Fibroblast of pulmonary artery (primary cell): ENCODE measurements at regions not wholly inside any gene's neighbourhood (a gene's known extent, or its start where the extent isn't known, plus 50 kb on each side); places are given as distances from the start of the nearest gene placed in this dataset.
"Not testable (repeated sequence)": the region's sequence is repeated elsewhere in the genome, so short reads cannot be mapped to it uniquely, and the experiment has no call there.

Experiments
- DNase-seq: peaks from one replicate; pipeline ENCODE4 v3.0.0-alpha.2; 2010; ENCODE audit warnings: low read depth
- H3K4me3 ChIP-seq: replicated peaks from 2 replicates; pipeline ENCODE4 v1.5.1; 2011; ENCODE audit warnings: low read depth, mild to moderate bottlenecking, control low read depth, low read length, moderate library complexity
- TF ChIP-seq, protein P1 (sequence below): IDR thresholded peaks from 2 replicates; pipeline ENCODE4 v1.5.1; 2011; ENCODE audit warnings: mild to moderate bottlenecking, control low read depth, low read length, inconsistent platforms; ENCODE audit errors: missing control alignments

DNA sequence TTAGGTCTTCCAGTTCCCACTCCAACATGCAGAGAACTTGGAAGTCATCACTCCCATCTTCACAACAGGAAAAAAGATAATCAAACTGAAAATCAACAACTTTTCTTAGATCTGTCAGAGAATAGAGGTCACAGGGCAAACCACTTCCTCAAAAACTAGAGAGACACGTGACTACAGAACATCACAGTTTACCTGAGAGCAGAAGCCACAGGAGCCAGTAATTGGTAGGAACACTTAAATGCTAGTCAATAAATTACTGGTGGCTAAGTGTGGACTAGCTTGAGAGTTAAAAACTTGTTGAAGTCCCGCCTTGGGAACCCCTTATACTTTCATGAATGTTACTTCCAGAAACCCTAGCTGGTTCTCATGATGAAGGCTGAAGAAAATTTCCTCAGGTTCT, 81.1 kb downstream of the THSD1 start:
- DNase-seq, H3K4me3 ChIP-seq: not testable (repeated sequence)

GRCh38 chr13:52319876-52320275, 86.1 kb downstream of the THSD1 start:
- no peak for DNase-seq
- TF ChIP-seq, protein P1, sequence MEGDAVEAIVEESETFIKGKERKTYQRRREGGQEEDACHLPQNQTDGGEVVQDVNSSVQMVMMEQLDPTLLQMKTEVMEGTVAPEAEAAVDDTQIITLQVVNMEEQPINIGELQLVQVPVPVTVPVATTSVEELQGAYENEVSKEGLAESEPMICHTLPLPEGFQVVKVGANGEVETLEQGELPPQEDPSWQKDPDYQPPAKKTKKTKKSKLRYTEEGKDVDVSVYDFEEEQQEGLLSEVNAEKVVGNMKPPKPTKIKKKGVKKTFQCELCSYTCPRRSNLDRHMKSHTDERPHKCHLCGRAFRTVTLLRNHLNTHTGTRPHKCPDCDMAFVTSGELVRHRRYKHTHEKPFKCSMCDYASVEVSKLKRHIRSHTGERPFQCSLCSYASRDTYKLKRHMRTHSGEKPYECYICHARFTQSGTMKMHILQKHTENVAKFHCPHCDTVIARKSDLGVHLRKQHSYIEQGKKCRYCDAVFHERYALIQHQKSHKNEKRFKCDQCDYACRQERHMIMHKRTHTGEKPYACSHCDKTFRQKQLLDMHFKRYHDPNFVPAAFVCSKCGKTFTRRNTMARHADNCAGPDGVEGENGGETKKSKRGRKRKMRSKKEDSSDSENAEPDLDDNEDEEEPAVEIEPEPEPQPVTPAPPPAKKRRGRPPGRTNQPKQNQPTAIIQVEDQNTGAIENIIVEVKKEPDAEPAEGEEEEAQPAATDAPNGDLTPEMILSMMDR: no peak
- H3K4me3 ChIP-seq: no peak overlapping the region

GRCh38 chr13:52309833-52310232, 96.1 kb downstream of the THSD1 start:
- not testable (repeated sequence) for DNase-seq

DNA sequence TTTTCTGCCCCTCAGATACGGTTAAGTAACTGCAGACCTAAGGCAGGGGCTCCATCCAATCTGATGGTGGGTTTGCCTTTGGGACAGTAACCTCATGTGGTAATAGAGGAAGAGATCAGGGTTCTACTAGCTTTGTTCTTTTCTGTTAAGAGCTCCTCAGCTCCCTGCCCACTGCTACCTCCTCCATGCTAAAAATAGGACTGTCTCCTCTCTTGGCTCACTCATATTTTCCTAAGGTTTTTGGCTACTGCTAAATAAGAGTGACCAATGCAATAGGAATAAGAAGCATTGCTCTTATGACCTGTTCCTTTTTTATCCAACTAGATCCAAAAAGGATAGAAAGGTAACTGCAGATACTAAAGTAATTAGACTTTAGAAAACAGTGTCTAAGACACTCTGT, 99.6 kb downstream of the THSD1 start:
- not testable (repeated sequence) for H3K4me3 ChIP-seq, DNase-seq

More at GRCh38 chr13:52309833-52310232, 96.1 kb downstream of the THSD1 start:
- not testable (repeated sequence) for H3K4me3 ChIP-seq

GRCh38 chr13:52303098-52303497, 102.9 kb downstream of the THSD1 start:
- not testable (repeated sequence) for H3K4me3 ChIP-seq, DNase-seq

GRCh38 chr13:52302688-52303087, 103.3 kb downstream of the THSD1 start:
- H3K4me3 ChIP-seq, DNase-seq: not testable (repeated sequence)

DNA sequence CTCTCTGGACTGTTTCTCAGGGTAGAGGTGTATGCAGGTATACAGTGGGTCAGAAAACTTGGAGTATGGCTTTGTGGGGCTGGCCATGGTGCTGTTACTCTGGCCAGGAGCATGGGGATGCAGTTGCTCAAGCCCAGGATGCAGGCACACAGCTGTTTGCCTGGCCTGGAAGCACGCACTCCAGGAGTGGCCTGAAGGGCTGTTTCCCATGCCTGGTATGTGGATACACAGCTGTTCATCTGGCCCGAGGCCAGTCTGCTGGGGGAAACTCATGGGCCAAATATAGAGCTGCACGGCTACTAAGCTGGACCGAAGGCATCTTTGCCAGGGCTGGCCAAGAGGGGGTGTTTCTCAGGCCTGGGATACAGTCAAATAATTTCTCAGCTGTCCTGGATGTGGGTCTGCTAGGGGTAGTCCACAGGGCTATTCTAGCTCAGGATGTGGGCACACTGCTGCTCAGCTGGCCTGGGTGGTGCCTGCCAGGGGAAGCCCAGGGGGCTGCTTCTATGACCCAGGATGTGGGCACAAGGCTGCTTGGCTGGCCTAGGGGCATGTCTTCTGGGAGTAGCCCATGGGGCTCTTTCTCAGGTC, 104.1 kb downstream of the THSD1 start:
- DNase-seq, H3K4me3 ChIP-seq: not testable (repeated sequence)

- DNase-seq: not testable (repeated sequence)
Observed at GRCh38 chr13:52298079-52298661, 107.8 kb downstream of the THSD1 start.

GRCh38 chr13:52288891-52289290, 117.1 kb downstream of the THSD1 start:
- not testable (repeated sequence) for DNase-seq

More at GRCh38 chr13:52298079-52298661, 107.8 kb downstream of the THSD1 start:
- H3K4me3 ChIP-seq: not testable (repeated sequence)

DNA sequence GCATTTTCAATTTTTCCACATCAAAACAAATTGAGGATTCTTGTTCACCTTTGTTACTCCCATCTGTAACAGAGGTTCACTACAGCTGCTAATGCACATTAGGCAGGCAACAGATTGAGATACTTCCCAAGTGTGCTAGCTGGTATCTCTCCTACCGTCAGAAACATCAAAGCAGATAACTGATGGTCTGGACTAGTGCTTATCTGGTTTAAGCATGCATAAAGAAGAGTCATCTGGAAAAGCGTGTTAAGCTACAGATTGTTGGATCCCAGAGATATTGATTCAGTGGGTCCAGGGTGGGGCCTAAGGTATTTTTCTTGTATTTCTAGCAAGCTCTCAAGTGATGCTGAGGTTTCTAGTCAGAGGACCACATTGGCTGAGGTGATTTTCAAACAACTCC, 122.0 kb upstream of the NEK3 start:
- DNase-seq, H3K4me3 ChIP-seq: not testable (repeated sequence)

More at GRCh38 chr13:52288891-52289290, 117.1 kb downstream of the THSD1 start:
- H3K4me3 ChIP-seq: not testable (repeated sequence)

DNA sequence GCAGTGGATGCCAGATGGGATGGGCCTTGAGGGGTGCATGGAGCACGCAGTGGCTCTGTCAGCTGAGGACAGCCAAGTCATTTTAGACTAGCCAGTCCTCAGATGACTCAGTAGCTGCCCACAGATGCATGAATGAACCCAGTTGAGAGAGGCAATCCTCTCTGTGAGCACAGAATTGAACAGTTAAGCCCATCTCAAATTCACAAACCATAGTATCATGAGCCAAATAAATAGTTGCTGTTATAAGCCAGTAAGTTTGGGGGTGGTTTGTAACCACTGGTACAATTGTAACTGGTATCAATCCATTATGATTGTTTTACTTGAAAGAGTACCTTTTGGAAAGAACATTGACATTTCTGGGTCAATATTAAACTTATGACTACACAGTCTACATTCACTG, 120.0 kb upstream of the NEK3 start:
- not testable (repeated sequence) for H3K4me3 ChIP-seq, DNase-seq

GRCh38 chr13:52254299-52254698, 94.9 kb upstream of the NEK3 start:
- H3K4me3 ChIP-seq: not testable (repeated sequence)

GRCh38 chr13:52240752-52241151, 81.4 kb upstream of the NEK3 start:
- not testable (repeated sequence) for H3K4me3 ChIP-seq, DNase-seq

More at GRCh38 chr13:52254299-52254698, 94.9 kb upstream of the NEK3 start:
- DNase-seq: not testable (repeated sequence)
